ENCODE measurements at regions not wholly inside any gene's neighbourhood (a gene's known extent, or its start where the extent isn't known, plus 50 kb on each side); places are given as distances from the start of the nearest gene placed in this dataset.

DNA sequence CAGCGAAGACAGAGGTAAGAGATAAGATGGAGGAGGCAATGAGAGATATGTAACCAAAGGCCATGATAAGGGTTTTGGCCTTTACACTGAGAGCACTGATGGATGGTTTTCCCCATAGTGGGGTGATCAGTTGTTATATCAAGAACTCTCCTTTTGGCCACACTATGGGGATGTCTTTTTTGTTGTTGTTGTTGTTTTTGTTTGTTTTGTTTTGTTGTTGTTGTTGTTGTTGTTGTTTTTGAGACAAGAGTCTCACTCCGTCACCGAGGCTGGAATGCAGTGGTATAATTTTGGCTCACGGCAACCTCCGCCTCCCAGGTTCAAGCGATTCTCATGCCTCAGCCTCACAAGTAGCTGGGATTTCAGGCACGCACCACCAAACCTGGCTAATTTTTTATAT, 244.8 kb upstream of the DYNLRB2 start:
- no peak for TF ChIP-seq POLR2A (IDR thresholded peaks at IDR 0.05; ENCODE audit: low read depth, low read length)
- no peak for TF ChIP-seq TAF1 (IDR thresholded peaks at IDR 0.05; ENCODE audit: low read depth, low read length)
